NOMO-1 treated with dmso at 0.1 percent for 144 hours (cell line): ENCODE measurements at regions not wholly inside any gene's neighbourhood (a gene's known extent, or its start where the extent isn't known, plus 50 kb on each side); places are given as distances from the start of the nearest gene placed in this dataset.

ENCODE experiments used
- DNase-seq: peaks from one replicate; lab custom pipeline; 2025; ENCODE audit not compliant: unreplicated experiment; lab: John Stamatoyannopoulos, UW

DNA sequence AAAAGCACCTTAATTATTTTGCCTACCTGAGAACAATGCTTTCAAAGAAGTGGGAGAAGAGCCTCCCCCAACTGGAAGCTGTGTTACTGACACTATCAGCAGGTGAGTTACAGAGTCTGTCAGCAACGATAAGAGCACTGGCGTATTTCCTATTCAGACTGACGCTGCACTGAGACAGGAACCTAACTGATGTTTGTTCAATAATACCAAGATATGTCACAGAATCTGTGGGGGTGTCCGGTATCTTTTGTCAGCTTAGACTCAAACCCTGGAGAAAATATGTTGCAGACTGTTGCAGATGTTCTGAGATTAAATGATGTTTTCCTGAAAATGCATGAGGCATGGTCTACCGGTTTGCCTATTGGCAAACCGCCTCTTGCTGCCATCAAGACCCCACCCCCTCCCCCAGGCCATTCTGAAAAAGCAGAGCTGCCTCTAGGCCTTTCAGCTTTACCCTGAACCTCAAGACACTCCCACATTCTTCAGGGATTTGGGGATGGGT is 115.2 kb upstream of the KIT start:
- DNase-seq = no peak

DNA sequence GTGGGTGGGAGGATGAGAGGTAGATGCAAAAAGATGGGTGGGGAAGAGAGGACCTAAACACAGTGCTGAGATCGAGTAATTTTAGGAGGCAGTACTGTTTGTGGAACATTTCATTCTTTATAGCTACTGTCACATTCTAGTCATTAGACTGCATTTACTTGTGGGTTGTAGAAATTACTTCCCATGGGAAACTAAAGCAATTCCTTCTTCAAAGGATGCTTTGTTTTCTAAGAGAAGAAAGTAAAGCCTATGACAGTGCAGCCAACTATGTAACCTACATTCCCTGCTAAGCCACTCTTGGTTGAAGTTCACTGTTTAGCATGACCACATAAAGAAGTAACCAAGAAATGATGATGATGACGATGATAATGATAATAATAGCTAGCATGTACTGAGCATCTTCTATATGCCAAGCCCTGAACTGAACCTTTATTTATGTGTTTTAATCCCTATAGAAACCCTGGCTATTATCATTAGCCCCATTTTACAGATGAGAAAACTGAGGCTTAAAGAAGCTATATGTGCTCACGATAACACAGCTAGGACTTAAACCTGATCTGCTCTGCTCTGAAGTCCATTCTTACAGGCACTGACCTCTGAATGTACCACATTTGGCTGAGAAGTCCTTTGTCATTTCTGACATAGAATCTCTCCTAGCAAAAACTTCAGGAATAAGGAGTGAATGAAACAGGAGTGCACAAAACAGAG is 114.5 kb upstream of the KIT start:
- no peak for DNase-seq

DNA sequence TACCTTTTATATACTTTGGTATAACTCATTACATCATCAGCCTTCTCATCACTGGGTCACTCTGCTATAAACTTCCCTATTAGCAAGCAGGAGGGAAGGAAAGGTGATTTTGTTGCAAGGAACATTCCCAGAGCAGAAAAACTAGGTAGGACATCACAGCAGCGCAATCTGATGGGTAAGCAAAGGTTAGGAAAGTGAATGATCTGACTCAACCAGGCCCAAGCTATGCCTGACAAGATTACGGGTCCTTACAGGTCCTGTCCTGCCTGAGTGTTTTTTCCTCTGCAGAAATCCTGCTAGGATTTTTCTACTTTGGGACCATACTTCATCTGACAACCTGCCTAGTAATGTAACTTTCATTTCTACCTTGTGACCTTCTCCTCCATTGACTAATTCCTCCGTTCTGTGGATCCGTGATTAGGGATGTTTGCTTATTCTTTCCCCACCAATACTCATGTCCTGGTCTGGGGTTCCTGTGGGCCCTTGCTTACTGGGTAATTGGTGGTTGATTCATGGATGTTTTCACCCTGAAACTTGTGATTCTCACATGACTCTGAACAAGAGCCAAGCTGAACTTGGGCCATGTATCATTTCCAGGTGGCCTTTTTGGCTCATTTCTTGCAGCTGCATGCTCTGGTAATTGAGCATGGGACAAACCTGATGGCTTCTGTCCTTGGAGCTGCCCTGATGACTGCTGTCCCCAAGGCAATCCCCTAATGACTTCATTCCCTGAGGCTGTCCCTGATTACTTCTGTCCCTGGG is 111.9 kb upstream of the KIT start:
- no peak for DNase-seq

DNA sequence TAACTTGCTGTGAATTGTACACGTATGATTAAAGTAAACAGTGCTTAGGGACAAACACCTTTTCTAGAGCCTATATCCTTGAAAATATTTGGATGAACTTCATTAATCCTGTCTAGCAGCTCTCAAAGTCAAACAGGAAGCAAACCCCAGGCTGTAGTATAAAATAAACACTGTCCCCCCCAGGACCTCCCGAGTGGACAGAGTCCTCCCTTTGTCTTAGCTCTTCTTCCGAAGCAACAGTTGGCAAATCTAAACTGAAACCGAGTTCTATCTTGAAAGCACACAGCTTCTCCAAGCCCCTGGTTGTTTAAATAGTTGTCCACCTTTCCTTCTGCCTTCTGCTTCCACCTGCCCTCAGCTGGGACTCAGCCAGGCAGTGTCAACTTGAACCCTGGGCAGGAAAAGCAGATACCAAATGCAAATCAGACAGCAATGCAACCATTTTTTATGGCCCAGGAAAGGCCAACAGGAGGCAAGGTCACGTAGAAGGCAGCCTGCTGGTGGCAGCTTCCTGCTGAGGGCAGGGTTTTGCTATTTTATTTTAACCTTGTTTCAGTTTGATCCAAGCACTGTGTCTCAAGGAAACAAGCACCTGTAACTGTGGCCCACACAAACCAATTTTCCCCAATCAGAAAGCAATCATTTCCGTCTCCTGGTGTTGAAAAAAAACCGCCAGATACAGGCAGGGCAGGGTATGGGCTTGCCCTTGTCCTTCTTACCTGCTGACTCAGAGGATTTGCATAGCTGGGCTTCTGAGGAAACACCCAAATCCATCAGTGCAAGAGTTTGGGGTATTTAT is 110.3 kb upstream of the KIT start:
- no peak for DNase-seq

DNA sequence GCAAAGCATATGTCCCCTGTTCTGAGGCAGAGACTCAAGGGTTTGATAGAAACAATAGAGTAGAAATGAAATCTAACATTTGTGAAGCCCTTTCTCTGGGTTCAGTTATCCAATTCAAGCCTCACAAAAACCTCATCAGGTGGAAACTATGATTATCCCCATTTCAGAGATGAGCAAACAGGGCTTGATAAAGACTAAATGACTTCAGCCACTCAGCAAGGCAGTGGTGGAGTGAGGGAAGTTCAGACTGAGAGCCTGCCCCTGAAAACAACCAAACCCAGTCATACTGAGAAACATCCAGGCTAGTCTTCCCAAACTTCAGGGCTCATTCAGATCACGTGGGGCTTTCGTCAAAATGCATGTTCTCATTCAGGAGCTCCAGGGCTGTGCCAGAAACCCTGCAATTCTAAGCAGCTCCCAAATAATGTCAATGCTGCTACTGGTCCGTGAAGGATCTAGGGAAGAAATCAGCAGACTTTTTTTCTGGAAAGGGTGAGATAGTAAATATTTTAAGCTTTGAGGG is 109.6 kb upstream of the KIT start:
- no peak for DNase-seq

DNA sequence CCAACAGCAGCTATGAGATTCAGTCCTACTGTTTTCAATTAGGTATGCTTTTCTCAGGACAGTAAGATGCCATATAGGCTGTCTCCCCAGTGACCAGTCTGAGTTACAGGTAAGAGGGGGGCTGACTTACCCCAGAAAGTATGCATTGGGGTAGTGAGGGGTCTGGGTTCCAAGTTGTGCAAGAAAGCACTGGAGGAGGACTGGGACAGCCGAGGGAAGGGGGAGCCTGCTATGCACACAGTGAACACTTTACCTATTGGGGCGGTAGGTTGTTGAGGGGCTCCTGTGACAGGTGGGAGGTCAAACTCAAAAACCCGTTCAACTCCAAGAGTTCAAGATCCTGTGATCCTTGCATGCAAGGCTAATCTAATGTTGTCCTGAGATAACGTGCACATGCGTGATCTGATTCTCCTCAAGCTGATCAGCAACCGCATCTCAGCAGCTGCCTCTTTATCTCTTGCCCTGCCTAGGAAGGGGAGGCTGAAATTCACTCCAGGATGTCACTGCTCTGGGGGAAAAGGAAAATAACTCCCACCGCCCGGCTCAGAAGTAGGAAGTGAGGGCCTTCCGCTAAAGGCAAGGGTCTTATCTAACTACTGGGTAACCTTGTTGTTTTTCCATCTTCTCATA is 108.8 kb upstream of the KIT start:
- no peak for DNase-seq

DNA sequence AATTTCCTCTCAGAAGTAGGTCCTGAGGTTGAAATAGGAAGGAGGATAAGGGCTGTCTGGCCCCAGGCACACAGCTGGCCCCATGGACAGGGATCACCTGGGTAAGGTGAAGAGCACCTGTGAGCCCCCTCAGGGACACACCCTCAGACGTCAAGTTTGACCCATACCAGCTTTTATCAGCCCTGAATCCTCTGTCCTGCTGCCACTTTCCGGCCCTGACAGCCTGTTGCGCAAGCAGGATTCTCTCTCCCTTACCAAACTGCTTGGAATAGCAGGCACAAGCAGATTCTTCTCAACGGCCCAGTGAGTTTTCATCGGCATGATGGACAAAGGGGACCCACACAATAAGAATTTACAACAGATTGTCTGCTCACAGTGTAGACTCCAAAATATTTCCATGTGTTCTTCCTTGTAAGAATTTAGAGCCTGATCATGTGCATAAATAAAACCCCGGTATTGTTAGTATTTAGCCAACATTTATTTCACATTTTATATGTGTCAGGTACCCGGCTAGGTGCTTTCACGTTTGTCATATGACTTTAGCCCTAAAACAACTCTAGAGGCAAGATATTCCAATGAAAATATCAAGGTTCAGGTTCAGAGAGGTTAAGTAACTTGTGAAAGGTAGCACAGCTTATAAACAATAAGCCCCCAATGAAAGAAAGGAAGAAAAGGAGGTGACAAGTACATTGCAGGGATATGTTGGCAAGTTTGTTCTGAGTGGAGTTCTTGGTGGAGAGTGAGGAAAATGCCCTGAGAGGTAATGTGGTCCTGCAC is 107.2 kb upstream of the KIT start:
- no peak for DNase-seq

DNA sequence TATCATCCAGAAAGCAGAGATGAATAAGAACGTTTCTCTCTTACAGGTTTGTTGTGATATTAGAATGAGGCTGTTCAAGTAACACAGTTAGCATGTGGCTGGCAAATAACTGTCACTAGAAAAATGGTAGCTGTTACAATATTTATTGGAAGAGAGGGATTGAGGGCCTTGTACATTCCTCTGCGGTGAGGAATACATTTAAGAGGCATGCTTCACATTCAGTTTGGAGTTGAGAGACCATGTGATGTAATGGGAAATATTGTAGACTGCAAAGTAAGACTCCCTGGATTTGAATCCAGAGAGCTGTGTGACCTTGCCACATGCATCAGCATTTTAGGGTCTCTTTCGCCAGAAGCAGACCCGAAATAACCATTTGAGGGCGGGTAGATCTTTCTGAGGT is 104.8 kb upstream of the KIT start:
- no peak for DNase-seq

DNA sequence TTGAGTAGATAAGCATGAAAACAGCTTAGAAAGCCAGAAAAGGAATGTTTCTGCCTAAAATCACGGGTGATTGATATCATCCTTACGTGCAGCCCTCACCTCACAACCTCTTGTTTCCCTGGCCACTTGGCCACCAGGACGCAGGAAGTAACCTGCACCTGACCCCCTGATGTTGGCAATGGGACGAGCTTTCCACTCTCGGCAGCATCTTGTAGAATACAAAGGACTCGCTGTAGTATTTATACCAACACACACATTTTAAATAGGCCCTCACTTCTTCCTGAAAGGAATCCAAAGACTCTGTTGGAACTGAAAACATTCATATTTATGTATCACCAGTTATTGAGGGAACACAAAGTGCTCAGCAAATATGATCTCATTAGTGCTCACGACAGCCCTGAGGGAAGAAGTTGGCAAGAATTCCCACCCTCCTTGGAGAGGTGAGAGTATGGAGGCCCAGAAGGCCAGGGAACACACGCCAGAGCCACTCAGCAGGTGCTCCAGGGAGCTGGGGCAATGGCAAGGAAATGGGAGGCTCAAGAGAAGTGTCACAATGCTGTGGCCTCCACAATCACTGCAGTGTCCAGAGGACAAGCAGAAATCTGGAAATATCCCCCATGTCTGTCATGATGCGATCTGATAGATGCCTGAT is 103.3 kb upstream of the KIT start:
- DNase-seq = no peak

DNA sequence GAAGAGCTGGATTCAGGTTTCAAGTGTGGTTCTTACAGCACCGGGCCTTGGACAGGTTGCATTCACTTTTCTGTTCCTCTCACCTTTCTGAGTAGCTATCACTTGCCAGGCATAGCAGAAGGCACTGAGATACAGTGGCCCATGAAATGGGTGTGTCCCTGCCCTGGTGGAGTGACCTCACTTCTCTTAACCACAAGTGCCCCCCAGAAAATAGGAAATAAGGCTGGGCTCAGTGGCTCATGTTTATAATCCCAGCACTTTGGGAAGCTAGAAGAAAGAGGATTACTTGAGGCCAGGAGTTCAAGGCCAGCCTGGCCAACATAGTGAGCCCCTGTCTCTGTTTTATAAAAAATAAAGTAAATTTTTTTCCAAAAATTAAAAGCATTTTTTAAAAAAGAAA is 101.7 kb upstream of the KIT start:
- DNase-seq = no peak

DNA sequence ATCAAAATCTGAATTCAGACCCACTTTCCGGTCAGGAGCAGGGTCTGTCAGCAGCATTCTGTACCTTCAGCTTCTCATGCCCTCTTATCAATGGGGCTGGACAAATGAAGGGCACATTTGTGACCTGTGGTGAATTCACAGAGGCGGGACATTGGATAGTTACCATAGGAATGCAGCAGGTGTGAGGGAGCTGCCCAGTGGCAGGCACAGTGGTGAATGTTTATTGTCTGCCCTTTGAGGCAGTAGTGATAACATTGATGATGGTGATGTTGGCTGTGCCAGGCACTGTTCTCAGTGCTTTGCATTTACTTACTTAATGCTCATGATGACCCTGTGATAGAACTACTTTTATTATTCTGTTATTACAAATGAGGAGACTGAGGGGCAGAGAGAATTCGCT is 101.2 kb upstream of the KIT start:
- no peak for DNase-seq

DNA sequence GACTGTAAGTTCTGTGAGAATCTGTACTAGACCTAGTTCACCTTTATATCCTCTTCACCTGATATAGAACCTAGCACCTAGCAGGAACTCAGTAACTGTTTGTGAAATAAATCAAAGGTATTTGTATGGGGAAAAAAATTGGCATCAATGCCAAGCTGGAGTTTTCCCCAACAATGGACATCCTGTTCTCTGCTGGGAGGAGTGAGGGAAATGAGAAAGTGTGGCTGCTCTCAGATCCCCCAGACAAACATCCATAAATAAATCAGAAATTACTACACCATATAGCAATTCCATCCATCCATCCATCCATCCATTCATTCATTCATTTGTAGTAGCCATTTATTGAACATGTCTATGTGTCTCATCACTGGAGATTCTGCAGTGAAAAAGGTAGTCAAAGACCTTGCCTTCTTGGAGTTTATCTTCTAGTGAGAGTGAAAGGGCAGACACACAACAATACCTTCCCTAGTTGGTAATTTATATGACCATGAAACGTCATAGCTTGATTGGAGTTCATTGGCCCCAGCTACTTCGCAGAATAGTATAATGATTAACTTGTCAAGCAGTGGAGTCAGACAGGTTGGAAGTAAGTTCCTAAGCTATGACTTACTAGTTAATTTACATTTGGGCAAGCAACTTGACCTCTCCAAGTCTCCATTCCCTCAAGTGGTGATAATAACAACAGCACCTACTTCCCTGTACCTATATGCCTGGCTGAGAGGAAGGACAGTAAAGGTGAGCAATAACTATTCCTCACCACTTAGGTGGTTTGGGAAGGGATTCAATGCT is 98.7 kb upstream of the KIT start:
- DNase-seq = no peak

DNA sequence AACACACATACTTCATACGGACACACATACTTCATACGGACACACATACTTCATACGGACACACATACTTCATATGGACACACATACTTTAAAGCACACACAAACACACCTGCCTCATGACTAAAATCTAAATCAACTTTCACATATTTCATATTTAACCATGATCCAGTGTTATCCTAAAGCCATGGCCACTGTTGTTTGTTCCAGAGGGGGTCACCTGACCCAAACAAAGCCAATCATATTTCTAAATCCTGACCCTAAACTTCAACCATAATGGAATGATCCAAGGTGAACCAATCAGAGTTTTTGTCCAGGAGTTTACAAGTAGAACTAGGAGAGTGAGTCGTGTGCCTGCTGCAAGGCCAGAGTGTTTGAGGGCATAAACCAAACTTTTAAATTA is 97.2 kb upstream of the KIT start:
- DNase-seq = no peak

DNA sequence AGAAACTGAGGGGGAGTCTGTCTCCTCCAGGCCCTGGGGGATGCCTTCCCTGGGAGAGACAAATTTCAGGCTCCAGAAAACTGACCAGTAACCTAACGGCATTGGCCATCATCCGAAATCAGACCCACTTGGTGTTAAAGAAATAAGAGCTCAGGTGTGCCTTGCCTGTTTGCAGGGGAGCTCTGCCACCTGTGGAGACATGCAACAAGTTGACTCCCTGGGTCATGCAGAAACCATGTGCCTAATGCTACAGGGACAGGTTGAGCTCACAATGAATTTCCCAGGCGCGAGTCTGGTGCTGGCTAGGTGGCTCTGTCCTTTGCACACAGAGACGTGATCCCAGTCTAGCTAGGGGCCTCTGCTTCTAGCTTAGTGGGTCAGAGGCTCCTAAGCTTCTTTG is 95.8 kb upstream of the KIT start:
- no peak for DNase-seq

DNA sequence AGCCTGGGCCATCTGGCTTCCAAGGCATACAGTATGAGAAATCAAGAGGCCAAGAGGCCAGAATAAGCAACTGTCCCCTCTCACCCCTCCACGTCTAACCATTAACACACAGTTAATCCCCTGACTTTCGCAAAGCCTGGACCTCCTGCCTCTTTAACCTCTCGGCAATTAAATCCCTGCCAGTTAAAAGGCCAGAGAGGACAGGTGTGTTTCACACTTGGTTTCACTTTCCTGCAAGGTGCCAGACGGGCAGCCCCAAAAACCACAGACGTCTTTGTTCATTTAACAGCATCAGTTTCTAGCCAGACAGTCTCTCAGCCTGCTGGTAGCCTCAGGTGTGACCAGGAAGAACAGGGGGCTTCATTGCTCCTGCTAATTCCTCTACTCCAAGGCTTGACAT is 91.1 kb upstream of the KIT start:
- no peak for DNase-seq

DNA sequence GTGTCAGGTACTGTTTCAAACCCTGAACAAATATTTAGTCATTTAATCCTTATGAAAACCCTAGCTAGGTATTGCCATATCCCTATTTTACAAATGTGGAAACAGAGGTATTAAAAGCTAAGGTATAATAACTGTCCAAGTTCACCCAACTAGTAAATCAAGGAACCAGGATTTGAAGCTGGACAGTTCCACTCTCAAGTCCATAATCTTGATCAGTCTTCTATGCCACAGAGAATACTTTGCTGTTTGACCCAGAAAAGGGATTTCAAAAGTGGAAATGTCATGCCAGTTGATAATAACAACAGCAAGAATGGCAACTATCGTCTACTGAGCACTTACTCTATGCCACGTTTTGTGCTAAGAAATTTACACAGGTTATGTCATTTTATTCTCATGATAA is 90.4 kb upstream of the KIT start:
- no peak for DNase-seq

DNA sequence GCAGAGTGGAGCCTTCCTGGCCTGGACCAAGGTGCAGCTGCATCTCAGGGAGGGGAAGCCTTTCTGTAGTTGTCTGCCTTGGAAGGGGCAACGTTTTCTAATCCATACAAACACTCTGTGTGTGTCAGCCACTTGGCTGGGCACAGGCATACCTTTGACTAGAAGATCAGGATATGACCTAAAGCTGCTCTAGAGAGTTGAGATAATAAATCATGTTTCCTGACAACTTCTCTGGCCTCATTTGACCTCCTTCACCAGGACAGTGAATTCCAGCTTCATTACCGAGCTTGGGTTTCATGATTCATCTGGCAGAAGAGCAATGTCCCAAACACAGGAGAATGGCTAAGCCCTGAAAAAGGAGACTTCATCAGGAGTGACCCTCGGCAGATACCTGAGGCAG is 89.6 kb upstream of the KIT start:
- no peak for DNase-seq

DNA sequence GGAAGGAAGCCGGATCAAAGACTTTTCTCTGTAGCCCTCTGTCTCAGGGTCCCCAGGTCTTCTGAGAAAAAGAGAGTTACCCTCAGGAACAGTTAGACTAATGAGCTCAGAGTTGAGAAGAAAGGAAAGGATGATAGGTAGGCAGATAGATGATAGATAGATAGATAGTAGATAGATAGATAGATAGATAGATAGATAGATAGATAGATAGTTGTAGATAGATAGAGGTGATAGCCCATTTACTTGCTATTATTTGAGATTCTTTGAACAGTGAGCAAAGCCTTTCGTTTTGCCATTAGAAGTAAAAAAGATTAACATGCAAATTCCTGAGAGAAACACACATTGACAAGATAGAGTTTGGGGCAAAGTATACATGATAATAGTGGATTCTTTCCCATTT is 86.9 kb upstream of the KIT start:
- DNase-seq = no peak
